ENCODE measurements at regions not wholly inside any gene's neighbourhood (a gene's known extent, or its start where the extent isn't known, plus 50 kb on each side); places are given as distances from the start of the nearest gene placed in this dataset.

DNA sequence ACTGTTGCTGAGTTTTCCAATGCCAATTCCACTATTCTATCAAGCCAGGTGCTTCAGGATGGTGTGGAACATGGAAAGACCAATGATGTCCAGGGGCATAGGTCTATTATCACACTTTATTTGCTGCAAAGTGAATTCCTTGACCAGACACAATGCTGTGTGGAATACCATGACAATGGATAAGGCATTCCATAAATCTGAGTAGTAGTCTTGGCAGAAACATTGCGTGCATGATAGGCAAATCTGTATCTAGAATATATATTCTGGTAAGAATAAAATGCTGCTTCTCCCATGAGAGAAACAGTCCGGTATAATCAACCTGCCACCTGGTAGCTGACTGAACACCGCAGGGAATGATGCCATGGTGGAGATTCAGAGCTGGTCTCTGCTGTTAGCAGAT, 70.0 kb upstream of the ALDH1A3 start:
- Histone ChIP-seq H2AFZ (ENCODE audit: low read depth) (no peak overlapping the region), H3K36me3 (replicated peaks in 1 of 2; ENCODE audit: control insufficient read depth in 1 of 2, insufficient read depth in 2 of 2, low read length in 1 of 2) (no peaks in the 10 kb centered on the region), H3K27ac (ENCODE audit: low read depth in 2 of 2, low read length in 1 of 2) (peak overlapping the region in 1 of 2 experiments; percentile 44; a peak in 2 of 4 replicates), H3K27me3 (ENCODE audit: insufficient read depth) (no peaks in the 10 kb centered on the region), H3K4me2 (no peak overlapping the region), H3K4me3 (ENCODE audit: low read depth in 2 of 2, low read length in 1 of 2) (no peak overlapping the region), H3F3A (replicated peaks; ENCODE audit: insufficient read depth) (peaks cover 7% of the 10 kb centered on the region), H4K20me1 (ENCODE audit: insufficient read depth) (no peaks in the 10 kb centered on the region), H3K9me2 (no peaks in the 10 kb centered on the region), H3K9ac (no peak overlapping the region), H3K4me1 (ENCODE audit: control insufficient read depth in 1 of 2, insufficient read depth in 2 of 2, low read depth in 1 of 2, low read length in 1 of 2) (peaks cover 0 to 5% of the 10 kb centered on the region in 2 experiments; a peak in 1 of 4 replicates), H3K9me3 (peaks cover 8% of the 10 kb centered on the region; the same call in 1 of the 2 replicates), H3K79me2 (ENCODE audit: insufficient read depth) (no peaks in the 10 kb centered on the region)
- ChIA-PET CTCF (no interaction called here), POLR2A (no interaction called here)
- 63% methylated on average over 3 of the region's 3 CpGs for WGBS (ENCODE audit: low lambda C conversion rate)
- TF ChIP-seq EP300 (IDR thresholded peaks at IDR 0.05; ENCODE audit: borderline replicate concordance in 1 of 2, low read depth in 1 of 2, low read length in 1 of 2), result no peak
- TF ChIP-seq GABPA (IDR thresholded peaks at IDR 0.05; ENCODE audit: low read depth), result no peak
- no peak for DNase-seq

- POLR2A ChIA-PET, result no interaction called here
- H2AFZ ChIP-seq (ENCODE audit: low read depth), result no peak overlapping the region
- TF ChIP-seq GATA2 (CRISPR knock-in tag; IDR thresholded peaks at IDR 0.05), result no peak
- no peak for TF ChIP-seq MEF2A (IDR thresholded peaks at IDR 0.05; ENCODE audit: borderline replicate concordance, low read depth)
- no peak for TF ChIP-seq NFIC (IDR thresholded peaks at IDR 0.05; ENCODE audit: borderline replicate concordance)
- no peak for TF ChIP-seq JUND (IDR thresholded peaks at IDR 0.05)
- TF ChIP-seq MXI1 (IDR thresholded peaks at IDR 0.05; ENCODE audit: low read depth, low read length), result no peak
- TF ChIP-seq TEAD4 (IDR thresholded peaks at IDR 0.05; ENCODE audit: borderline replicate concordance, insufficient read depth), result no peak
- TF ChIP-seq FOXM1 (IDR thresholded peaks at IDR 0.05; ENCODE audit: low read depth), result no peak
- no peak for TF ChIP-seq CHD2 (IDR thresholded peaks at IDR 0.05; ENCODE audit: low read length, partially characterized antibody)
- no peak for TF ChIP-seq YY1 (IDR thresholded peaks at IDR 0.05; ENCODE audit: low read depth)
- no peak for TF ChIP-seq EZH2phosphoT487 (IDR thresholded peaks at IDR 0.05; ENCODE audit: borderline replicate concordance, low read depth)
- TF ChIP-seq FOSL2 (IDR thresholded peaks at IDR 0.05; ENCODE audit: borderline replicate concordance, low read depth), result no peak
- TF ChIP-seq RXRA (IDR thresholded peaks at IDR 0.05; ENCODE audit: borderline replicate concordance, low read depth), result no peak
- TF ChIP-seq NRF1 (IDR thresholded peaks at IDR 0.05; ENCODE audit: low read depth, low read length), result no peak
- TF ChIP-seq USF1 (IDR thresholded peaks at IDR 0.05; ENCODE audit: borderline replicate concordance, low read depth), result no peak
- no peak overlapping the region for H3K27ac ChIP-seq (ENCODE audit: low read depth in 2 of 2, low read length in 1 of 2)
- H3K4me3 ChIP-seq (ENCODE audit: low read depth in 2 of 2, low read length in 1 of 2), result no peak overlapping the region
- no peaks in the 10 kb centered on the region for H3K79me2 ChIP-seq (ENCODE audit: insufficient read depth)
- H3K9me3 ChIP-seq, result peaks cover 4% of the 10 kb centered on the region; the same call in 1 of the 2 replicates
- H3K4me1 ChIP-seq (ENCODE audit: control insufficient read depth in 1 of 2, insufficient read depth in 2 of 2, low read depth in 1 of 2, low read length in 1 of 2), result peaks cover 0 to 5% of the 10 kb centered on the region in 2 experiments; a peak in 1 of 4 replicates
- H3K36me3 ChIP-seq (replicated peaks in 1 of 2; ENCODE audit: control insufficient read depth in 1 of 2, insufficient read depth in 2 of 2, low read length in 1 of 2), result no peaks in the 10 kb centered on the region
- 64% methylated on average over 2 of the region's 2 CpGs for WGBS (ENCODE audit: low lambda C conversion rate)
- no peaks in the 10 kb centered on the region for H3K27me3 ChIP-seq (ENCODE audit: insufficient read depth)
- no peaks in the 10 kb centered on the region for H3K9me2 ChIP-seq
- H4K20me1 ChIP-seq (ENCODE audit: insufficient read depth), result no peaks in the 10 kb centered on the region
- H3F3A ChIP-seq (replicated peaks; ENCODE audit: insufficient read depth), result peaks cover 7% of the 10 kb centered on the region
- CTCF ChIA-PET, result interaction anchor here (1.8 kb wide), 1 partner anchor 9 kb away, joined by 4 read pairs; no protein-coding TSS in a partner anchor
- no peak overlapping the region for H3K9ac ChIP-seq
- H3K4me2 ChIP-seq, result no peak overlapping the region
- no peak for DNase-seq
Measured at GRCh38 chr15:100810229-100810628, 69.4 kb upstream of the ALDH1A3 start.
